ENCODE measurements at regions not wholly inside any gene's neighbourhood (a gene's known extent, or its start where the extent isn't known, plus 50 kb on each side); places are given as distances from the start of the nearest gene placed in this dataset.

DNA sequence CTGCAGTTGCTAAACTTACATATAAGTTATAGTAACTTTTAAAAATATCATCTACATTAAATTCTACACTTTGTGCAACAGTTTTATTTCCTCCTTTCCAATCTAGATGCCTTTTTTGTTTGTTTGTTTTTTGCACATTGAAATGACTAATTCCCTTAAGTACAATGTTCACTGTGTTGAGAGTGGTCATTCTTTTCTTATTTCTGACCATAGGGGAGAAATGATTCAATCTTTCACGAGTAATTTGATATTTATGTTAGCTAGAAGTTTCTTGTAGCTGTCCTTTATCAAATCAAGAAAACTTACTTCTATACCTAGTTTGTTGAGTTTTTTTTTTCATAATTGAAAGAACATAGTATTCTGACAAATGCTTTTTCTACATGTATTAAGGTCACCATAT, 85.0 kb upstream of the CBLB start:
- DNase-seq (ENCODE audit: low spot score): no peak
- H3K9me3 ChIP-seq (ENCODE audit: low read depth): no peaks in the 10 kb centered on the region
- no peaks in the 10 kb centered on the region for H4K20me1 ChIP-seq (ENCODE audit: insufficient read depth, poor library complexity, severe bottlenecking)
- H3K4me2 ChIP-seq: no peak overlapping the region
- WGBS (ENCODE audit: low lambda C conversion rate, missing lambda C conversion rate): 93% methylated on average over 1 of the region's 1 CpG
- H3K4me3 ChIP-seq: no peak overlapping the region
- H3K36me3 ChIP-seq (replicated peaks; ENCODE audit: insufficient read depth, low read depth): no peaks in the 10 kb centered on the region
- H3K27me3 ChIP-seq: no peaks in the 10 kb centered on the region
- no peaks in the 10 kb centered on the region for H3K79me2 ChIP-seq
- H2AFZ ChIP-seq: no peak overlapping the region
- no peak overlapping the region for H3K27ac ChIP-seq
- TF ChIP-seq, protein P1, sequence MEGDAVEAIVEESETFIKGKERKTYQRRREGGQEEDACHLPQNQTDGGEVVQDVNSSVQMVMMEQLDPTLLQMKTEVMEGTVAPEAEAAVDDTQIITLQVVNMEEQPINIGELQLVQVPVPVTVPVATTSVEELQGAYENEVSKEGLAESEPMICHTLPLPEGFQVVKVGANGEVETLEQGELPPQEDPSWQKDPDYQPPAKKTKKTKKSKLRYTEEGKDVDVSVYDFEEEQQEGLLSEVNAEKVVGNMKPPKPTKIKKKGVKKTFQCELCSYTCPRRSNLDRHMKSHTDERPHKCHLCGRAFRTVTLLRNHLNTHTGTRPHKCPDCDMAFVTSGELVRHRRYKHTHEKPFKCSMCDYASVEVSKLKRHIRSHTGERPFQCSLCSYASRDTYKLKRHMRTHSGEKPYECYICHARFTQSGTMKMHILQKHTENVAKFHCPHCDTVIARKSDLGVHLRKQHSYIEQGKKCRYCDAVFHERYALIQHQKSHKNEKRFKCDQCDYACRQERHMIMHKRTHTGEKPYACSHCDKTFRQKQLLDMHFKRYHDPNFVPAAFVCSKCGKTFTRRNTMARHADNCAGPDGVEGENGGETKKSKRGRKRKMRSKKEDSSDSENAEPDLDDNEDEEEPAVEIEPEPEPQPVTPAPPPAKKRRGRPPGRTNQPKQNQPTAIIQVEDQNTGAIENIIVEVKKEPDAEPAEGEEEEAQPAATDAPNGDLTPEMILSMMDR (IDR thresholded peaks at IDR 0.05; ENCODE audit: poor library complexity): no peak
- no peak for TF ChIP-seq EZH2 (IDR thresholded peaks at IDR 0.05; ENCODE audit: borderline replicate concordance)
- TF ChIP-seq EZH2phosphoT487 (IDR thresholded peaks at IDR 0.05; ENCODE audit: low read depth, severe bottlenecking, unreplicated experiment): no peak
- H3K9me2 ChIP-seq (replicated peaks; ENCODE audit: insufficient read depth): no peaks in the 10 kb centered on the region
- no peaks in the 10 kb centered on the region for H3K4me1 ChIP-seq (ENCODE audit: insufficient read depth)

DNA sequence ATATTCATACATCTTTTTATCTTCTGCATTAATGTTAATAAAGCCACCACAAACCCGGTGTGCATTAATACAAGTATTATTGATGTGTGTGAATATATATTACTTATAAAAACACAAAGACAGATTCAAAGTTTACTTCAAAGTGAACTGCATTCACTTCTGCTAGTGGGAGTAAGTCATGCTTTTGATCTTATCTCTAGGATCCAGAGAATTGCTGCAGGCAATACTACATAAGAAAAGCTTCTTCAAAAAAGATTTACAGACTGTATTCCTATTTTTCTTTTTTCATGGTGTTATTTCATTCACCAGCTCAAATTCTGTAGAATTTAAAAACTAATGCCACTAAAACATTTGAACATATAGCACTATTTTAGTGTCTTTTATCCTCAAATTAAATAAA, 87.5 kb upstream of the CBLB start:
- Histone ChIP-seq H3K79me2 (no peaks in the 10 kb centered on the region), H2AFZ (no peak overlapping the region), H3K9me3 (ENCODE audit: low read depth) (no peaks in the 10 kb centered on the region), H3K4me1 (ENCODE audit: insufficient read depth) (no peaks in the 10 kb centered on the region), H3K36me3 (replicated peaks; ENCODE audit: insufficient read depth, low read depth) (no peaks in the 10 kb centered on the region), H3K4me2 (no peak overlapping the region), H3K27me3 (no peaks in the 10 kb centered on the region), H3K27ac (no peak overlapping the region), H4K20me1 (ENCODE audit: insufficient read depth, poor library complexity, severe bottlenecking) (no peaks in the 10 kb centered on the region), H3K4me3 (no peak overlapping the region), H3K9me2 (replicated peaks; ENCODE audit: insufficient read depth) (no peaks in the 10 kb centered on the region)
- no peak for DNase-seq (ENCODE audit: low spot score)
- TF ChIP-seq, protein P1 (IDR thresholded peaks at IDR 0.05; ENCODE audit: poor library complexity): no peak
- TF ChIP-seq EZH2 (IDR thresholded peaks at IDR 0.05; ENCODE audit: borderline replicate concordance): no peak
- TF ChIP-seq EZH2phosphoT487 (IDR thresholded peaks at IDR 0.05; ENCODE audit: low read depth, severe bottlenecking, unreplicated experiment): no peak
- WGBS (ENCODE audit: low lambda C conversion rate, missing lambda C conversion rate): 38% methylated on average over 1 of the region's 1 CpG

DNA sequence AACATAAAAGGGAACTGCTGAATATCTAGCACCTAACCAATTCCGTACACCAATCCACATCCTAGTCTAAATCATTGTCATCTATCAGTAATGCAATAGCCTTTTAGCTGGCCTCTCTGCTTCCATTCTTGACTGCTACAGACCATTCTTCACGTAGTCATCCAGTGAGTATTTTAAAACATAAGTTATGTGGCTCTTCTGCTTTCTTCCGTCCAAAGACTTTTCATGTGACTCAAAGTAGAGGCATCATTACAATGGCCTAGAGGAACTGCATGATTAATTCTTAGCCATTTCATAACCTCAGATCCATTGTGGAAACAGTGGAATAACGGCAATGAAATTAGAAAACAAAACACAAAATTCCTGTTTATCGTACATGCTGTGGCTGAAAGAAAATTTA, 88.9 kb upstream of the CBLB start:
- 85% methylated on average over 5 of the region's 5 CpGs for WGBS (ENCODE audit: low lambda C conversion rate, missing lambda C conversion rate)
- Histone ChIP-seq H3K36me3 (replicated peaks; ENCODE audit: insufficient read depth, low read depth) (no peaks in the 10 kb centered on the region), H3K4me2 (no peak overlapping the region), H2AFZ (no peak overlapping the region), H3K27me3 (no peaks in the 10 kb centered on the region), H3K79me2 (no peaks in the 10 kb centered on the region), H3K4me3 (no peak overlapping the region), H3K9me2 (replicated peaks; ENCODE audit: insufficient read depth) (no peaks in the 10 kb centered on the region), H3K27ac (no peak overlapping the region), H4K20me1 (ENCODE audit: insufficient read depth, poor library complexity, severe bottlenecking) (no peaks in the 10 kb centered on the region), H3K9me3 (ENCODE audit: low read depth) (no peaks in the 10 kb centered on the region), H3K4me1 (ENCODE audit: insufficient read depth) (no peaks in the 10 kb centered on the region)
- DNase-seq (ENCODE audit: low spot score): no peak
- TF ChIP-seq EZH2 (IDR thresholded peaks at IDR 0.05; ENCODE audit: borderline replicate concordance): no peak
- TF ChIP-seq, protein P1 (IDR thresholded peaks at IDR 0.05; ENCODE audit: poor library complexity): no peak
- no peak for TF ChIP-seq EZH2phosphoT487 (IDR thresholded peaks at IDR 0.05; ENCODE audit: low read depth, severe bottlenecking, unreplicated experiment)
